ENCODE measurements at regions not wholly inside any gene's neighbourhood (a gene's known extent, or its start where the extent isn't known, plus 50 kb on each side); places are given as distances from the start of the nearest gene placed in this dataset.
"Not testable (repeated sequence)": the region's sequence is repeated elsewhere in the genome, so short reads cannot be mapped to it uniquely, and the experiment has no call there.

DNA sequence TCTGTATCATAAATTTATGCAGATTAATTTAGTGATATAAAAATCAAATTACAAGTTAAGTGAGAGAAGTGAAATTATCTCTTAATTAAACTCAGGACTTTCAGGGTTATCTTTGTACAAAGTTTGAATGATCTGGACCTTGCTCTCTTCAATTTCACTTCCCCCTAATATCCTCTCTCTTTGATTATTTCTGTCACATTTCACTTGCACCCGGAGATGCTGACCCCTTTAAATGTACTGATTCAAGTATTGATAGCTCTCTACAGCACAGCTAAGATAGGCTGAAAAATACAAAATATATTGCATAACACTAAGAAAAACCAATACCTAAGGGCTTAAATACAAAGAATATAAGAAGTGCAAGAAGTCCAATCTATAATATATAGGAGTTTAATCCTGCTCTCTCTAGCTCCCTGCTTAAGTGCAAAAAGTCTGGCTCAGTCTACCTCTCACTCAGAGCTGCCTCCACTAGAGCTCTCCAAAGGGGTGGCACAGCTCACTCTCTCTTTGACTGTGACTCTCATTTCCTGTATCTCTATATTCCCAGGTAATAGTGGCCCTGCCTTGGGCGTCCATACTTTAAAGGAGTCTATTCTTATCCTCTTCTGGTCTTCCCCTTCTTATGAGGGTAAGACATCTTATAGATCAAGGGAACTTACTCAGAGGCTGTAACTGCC is 588.4 kb downstream of the RFPL4B start:
- DNase-seq (ENCODE audit: low read depth): no peak

DNA sequence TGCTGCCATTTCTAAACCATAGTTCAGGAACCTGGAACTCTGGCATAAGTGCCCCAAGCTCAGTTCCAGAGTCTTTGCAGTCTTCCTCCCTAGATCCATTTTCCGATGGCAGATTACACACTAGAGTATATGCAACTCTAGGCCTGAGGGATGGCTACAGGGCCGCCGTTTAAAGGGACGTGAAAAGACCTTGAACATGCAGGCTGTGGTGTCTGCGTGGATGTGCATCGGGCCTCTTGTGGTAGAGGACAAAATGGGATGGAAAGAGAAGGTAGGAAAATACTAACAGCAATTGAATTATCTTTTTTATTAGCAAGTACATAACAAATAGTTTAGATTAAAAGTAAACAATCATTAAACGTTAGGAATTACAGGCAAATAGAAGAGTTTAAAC is 588.9 kb downstream of the RFPL4B start:
- no peak for DNase-seq (ENCODE audit: low read depth)

DNA sequence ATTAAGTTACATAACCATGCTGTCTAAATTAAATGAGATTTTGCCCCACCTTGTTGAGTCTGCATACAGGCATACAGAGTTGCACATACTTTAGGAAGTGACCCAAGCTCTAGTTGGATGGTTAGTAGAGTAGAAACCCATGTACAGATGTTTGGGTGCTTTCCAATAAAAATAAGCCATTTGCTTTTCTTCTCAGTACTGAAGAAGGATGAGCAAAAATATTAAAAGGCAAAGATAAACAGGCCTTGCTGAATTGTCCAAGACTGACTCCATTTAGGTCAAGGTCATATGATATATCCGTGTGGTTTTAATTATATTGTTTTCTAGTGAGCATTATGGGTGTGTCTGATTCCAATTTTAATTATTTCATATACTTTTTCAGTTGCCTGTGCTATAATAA is 589.4 kb downstream of the RFPL4B start:
- peak; percentile 19 for DNase-seq (ENCODE audit: low read depth)

DNA sequence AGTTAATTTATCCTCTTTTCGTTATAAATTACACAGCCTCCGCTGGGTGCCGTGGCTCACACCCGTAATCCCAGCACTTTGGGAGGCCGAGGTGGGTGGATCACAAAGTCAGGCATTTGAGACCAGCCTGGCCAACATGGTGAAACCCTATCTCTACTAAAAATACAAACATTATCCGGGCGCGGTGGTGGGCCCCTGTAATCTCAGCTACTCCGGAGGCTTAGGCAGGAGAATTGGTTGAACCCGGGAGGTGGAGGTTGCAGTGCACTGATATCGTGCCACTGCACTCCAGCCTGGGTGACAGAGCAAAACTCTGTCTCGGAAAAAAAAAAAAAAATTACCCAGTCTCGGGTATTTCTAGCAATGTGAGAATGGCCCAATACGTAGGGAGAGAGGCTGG is 590.6 kb downstream of the RFPL4B start:
- DNase-seq (ENCODE audit: low read depth): not testable (repeated sequence)

DNA sequence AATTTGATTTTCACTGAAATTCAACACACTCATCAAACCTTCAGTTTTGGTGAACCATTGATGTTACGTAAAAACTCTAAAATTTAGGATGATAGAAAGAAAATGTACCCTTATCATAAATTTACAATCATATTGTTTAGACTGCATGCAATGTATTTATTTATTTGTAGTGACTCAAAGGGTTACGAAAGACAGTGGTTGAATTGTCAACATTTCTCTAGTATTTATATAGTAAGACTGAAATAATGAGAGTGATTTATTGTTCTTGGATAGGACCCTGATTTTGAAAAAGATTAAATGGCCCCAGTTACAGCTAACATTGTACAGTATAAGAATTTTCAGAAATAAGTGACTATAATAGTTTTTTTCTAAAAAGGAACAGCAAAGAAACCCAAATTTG is 591.5 kb downstream of the RFPL4B start:
- DNase-seq (ENCODE audit: low read depth): no peak

DNA sequence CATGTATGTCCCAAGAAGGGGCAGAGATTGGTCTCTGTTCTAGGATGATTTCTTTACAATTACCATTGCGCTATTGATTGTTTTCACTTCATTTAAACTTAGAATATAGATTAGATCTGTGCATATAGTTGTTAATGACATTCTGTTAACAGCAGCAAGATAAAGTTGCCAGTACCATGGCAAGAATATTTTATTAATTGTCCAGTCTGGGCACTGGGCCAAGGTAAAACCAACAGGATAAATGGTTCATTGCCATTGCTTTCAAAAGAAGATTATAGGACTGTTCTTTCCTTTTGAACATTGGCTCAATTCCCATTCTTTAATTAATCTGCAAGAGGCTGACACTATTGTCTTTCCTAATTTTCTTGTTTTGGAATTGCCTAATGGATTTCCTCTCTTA is 592.4 kb downstream of the RFPL4B start:
- no peak for DNase-seq (ENCODE audit: low read depth)

DNA sequence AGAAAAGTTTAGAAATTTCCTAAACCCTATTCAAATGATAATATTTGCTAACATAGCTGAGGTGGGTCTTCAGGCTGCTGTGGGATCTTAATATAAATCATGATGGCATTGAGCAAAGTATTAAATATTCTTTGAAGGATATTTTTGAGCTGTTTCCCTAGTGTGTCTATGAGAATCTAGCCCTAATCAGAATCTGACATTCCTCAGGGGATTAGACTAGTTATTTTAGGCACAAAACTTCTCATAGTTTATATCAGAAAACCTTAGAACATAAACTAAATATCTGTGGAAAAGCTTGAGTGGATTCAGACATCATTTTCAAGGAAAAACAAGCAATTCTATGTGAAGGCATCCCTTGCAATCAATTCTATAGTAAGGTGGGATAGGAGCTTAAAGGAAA is 594.5 kb downstream of the RFPL4B start:
- no peak for DNase-seq (ENCODE audit: low read depth)

DNA sequence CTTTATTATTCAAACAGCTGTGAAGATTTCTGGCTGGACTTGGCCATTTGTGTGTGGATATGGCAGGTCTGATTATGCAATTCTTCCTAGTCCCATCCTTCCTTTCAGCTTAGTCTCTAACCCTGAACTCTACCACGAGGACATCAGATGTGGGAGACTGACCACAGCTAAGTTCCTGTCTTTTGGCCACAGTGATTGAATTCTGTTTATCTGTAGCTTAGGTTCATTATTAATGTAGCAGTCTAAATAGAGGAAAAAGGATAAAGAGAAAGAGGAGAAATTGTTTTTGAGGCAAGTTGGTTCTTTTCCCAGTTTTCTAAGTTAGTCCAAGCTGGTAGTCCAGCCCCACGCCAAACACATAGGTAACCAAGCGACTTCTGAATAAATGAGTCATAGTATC is 598.9 kb downstream of the RFPL4B start:
- peak; percentile 6 for DNase-seq (ENCODE audit: low read depth)

DNA sequence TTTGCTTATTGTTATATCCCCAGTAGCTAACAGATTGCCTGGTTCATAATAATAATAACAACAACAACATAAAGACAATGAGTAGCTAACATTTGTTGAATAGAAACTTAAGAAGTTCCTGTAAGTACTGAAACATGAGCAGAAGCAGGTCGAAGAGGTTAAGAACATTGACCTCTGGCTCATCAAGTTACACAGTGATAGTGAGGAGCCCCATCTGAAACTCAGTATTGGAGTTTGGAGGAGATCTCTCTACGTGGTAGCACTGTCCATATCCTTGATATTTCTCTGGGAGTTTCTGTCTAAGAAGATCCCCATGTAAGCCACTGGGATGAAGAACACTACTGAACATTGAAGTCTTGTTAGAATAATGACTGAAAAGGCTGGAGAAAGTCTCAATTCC is 600.4 kb downstream of the RFPL4B start:
- DNase-seq (ENCODE audit: low read depth): no peak

DNA sequence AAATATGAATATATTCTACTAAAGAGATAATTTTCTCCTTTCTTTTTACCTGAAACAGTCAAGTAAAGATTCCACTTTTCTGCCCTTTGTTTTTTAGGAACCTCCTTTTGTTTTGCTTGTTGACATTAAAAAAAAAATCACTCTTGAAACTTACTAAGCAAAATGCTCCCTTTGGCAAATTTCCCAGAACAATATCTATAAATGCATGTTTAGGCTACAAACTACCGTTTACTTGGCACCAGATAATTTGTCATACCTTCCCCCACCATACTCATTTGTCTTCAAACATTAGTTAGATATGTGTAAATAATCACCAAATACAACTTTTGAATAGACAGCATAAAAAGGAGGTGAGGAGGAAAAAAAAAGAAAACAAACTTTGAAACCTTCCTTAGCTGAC is 604.7 kb downstream of the RFPL4B start:
- DNase-seq (ENCODE audit: low read depth): no peak

DNA sequence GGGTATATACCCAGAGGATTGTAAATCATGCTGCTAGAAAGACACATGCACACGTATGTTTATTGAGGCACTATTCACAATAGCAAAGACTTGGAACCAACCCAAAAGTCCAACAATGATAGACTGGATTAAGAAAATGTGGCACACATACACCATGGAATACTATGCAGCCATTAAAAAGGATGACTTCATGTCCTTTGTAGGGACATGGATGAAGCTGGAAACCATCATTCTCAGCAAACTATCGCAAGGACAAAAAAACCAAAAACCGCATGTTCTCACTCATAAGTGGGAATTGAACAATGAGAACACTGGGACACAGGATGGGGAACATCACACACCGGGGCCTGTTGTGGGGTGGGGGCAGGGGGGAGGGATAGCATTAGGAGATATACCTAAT is 608.6 kb downstream of the RFPL4B start:
- not testable (repeated sequence) for DNase-seq (ENCODE audit: low read depth)

DNA sequence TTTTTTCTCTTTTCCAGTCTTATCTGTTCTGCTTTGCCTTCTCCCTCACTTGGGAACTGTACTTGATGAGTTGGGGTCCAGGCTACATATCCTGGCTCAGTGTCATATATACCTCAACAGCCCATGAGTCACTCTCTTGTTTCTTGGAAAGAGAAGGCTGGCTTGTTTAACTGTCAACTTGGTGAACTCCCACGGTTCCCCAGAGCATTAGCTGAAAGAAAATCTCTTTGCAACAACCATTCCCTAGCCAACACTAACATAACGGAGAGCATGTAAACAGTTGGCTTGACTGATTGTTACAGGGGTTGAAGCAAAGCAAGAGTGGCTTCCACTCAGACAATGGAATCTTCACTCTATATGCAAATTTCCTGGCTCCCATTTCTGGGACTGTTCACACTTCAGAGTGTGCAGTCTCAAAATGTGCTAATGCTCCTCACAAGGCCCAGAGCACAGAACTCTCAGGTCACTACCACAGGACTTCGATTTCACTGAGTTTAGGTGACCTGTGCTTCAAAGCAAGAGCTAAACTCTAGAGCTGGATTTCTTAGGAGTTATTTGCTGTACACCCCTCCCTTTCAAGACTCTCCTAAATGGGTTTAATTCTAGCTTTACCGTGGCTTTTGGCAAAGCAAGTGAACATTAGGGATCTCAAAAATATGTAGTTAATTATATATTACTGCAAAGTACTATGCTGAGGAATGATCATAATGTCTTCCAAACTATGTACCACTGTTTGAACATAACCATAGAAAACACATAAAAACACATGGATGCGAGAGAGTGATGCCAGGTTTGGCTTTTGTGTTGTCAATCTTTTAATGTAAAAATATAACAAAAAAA is 609.8 kb downstream of the RFPL4B start:
- DNase-seq (ENCODE audit: low read depth): peak; percentile 79

DNA sequence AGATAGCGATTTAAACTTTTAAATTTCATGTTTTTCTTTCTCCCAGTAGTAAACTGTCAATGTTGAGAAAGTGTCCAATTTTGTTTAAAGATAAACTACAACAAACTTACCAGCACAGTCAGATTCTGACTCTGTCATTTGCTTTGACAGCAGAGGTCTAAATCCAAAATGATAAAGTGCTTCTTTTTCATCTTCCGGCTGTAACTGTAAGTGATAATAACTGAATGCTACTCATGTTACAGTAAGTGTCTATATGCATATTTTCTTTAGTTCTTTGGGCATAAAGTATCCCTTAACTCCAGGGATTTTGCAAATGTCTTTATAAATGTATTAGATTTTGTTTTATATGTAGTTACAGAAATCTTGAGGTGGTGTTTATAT is 610.4 kb downstream of the RFPL4B start:
- no peak for DNase-seq (ENCODE audit: low read depth)

DNA sequence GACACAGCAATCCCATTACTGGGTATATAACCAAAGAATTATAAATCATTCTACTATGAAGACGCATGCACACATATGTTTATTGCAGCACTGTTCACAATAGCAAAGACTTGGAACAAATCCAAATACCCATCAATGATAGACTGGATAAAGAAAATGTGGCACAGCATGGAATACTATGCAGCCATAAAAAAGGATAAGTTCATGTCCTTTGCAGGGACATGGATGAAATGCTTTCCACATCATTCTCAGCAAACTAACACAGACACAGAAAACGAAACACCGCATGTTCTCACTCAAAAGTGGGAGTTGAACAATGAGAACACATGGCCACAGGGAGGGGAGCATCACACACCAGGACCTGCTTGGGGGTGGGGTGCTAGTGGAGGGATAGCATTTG is 613.0 kb downstream of the RFPL4B start:
- not testable (repeated sequence) for DNase-seq (ENCODE audit: low read depth)

DNA sequence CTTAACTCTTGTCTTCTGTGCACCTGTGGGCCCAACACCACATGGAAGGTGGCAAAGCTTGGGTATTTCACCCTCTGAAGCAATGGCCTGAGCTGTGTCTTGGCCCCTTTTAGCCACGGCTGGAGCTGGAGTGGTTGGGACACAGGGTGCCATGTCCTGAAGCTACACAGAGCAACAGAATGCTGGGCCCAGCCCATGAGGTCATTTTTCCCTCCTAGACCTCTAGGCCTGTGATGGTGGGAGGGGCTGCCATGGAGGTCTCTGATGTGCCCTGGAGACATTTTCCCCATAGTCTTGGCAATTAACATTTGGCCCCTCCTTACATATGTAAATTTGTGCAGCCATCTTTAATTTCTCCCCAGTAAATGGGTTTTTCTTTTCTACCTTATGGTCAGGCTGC is 620.8 kb downstream of the RFPL4B start:
- no peak for DNase-seq (ENCODE audit: low read depth)

DNA sequence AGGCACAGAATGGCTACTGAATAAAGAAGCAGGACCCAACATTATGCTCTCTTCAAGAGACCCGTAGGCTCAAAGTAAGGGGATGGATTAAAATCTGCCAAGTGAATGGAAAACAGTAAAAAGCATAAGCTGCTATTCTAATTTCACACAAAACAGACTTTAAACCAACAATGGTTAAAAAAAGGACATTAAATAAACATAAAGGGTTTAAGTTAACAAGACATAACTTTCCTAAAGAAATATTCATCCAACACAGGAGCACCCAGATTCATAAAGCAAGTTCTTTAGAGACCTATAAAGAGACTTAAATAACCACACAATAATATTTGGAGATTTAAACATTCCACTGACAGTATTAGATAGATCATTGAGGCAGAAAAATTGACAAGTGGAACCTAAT is 624.5 kb downstream of the RFPL4B start:
- DNase-seq (ENCODE audit: low read depth): no peak

DNA sequence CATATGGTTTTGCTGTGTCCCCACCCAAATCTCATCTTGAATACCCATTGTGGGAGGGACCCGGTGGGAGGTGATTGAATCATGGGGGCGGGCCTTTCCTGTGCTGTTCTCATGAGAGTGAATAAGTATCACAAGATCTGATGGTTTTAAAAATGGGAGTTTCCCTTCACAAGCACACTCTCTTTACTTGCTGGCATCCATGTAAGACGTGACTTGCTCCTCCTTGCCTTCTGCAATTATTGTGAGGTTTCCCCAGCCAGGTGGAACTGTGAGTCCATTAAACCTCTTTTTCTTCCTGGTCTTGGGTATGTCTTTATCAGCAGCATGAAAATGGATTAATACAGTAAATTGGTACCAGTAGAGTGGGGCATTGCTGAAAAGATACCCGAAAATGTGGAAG is 627.8 kb downstream of the RFPL4B start:
- DNase-seq (ENCODE audit: low read depth): not testable (repeated sequence)

DNA sequence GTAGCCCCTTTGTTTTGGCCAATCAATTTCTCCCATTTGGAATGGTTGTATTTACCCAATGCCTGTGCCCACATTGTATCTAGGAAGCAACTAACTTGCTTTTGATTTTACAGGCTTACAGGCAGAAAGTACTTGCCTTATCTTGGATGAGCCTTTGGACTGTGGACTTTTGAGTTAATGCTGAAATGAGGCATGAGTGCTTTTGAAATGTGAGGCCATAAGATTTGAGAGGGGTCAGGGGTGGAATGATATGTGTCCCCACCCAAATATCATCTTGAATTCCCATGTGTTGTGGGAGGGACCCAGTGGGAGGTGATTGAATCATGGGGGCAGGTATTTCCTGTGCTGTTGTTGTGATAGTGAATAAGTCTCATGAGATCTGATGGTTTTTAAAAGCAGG is 629.4 kb downstream of the RFPL4B start:
- not testable (repeated sequence) for DNase-seq (ENCODE audit: low read depth)

DNA sequence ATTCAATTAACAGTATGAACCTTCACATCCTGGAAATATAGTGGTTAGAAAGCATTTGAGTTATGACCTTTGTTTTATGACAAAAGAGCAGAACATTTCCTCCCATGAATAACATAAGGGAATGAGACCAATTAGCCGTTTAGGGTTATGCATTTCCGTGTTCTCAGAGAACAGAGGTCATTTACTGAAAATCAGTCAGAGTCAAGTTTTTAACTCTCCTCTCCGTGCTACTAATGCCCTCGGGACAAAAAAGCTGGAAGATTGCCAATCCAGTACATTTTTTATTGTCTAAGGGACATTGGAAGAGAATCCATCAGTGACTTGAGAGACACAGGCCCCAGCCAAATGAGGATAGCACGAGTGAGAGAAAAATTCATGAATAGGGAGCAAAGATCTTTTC is 632.7 kb downstream of the RFPL4B start:
- DNase-seq (ENCODE audit: low read depth): no peak

DNA sequence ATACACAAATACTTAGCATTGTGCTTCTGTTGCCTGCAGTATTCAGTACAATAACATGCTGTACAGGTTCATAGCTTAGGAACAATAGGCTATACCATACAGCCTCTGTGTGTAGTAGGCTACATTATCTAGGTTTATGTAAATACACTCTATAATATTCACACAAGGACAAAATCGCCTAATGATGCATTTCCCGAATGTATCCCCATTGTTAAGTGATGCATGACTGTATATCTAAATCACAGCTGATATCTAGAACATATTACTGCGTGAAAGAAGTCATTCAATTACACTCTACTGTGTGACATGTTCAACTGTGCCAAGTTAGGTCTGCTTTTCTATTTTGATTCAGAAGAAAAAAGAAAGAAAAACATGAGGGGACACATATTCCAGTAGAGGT is 633.5 kb downstream of the RFPL4B start:
- no peak for DNase-seq (ENCODE audit: low read depth)

DNA sequence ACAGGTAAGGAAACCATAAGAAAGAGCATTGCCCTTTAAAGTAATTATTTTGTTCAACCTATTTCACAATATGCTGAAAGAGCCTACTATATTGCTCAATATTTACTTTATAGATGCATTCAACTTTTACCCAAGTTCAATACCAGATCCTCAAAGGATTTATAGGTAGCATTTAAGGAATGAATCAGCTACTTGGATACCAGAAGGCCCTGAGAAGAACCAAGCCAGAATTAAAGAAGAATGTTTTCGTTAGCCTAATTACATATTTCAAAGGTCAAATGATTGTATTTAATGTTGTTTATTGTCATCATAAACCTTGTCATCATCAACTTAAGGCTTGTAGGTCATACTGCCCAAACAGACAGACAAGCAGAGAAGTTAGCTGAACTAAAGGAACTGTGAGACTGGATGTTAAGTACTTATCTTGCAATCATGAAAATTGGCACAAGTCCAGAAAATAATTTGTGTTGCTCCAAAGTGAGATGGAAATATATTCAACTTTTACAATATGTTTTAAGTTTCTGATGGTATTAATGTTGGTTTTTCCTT is 636.7 kb downstream of the RFPL4B start:
- no peak for DNase-seq (ENCODE audit: low read depth)

DNA sequence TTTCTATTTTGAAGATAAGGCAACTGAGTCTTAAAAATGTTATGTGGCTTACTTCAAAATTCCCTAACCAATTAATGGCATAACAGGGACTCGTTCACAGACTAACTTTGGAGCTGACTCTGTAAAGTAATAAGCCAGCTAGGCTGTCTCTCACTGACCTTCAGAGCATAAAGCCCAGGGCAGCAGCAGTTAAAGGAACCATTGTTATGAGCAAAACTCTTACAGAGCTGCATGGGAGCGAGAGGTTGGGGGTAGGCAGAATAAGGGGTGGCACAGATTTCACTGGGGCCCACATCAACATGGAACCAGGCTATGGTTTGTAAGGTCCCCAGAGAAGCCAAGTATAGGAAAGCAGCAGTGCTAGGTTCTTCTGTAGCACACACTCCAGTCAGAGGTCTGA is 637.8 kb downstream of the RFPL4B start:
- DNase-seq (ENCODE audit: low read depth): no peak

DNA sequence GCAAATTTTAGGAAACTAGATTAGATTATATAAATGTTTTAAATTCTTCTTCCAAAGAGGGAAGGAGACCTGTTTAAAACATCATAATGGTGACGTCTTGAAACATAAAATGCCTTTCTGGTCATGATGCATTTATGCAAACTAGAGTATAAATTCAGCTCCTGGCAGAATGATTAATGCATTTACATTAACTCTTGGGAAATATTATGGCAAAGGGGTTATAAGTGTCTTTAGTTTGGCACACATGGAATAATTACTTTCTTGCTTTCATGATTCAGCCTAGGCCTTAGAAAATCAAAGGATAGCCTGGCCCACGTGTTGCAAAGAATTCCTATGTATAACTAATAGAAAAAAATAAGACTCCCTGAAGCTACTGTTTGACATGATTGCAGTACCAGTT is 639.2 kb downstream of the RFPL4B start:
- DNase-seq (ENCODE audit: low read depth): no peak

DNA sequence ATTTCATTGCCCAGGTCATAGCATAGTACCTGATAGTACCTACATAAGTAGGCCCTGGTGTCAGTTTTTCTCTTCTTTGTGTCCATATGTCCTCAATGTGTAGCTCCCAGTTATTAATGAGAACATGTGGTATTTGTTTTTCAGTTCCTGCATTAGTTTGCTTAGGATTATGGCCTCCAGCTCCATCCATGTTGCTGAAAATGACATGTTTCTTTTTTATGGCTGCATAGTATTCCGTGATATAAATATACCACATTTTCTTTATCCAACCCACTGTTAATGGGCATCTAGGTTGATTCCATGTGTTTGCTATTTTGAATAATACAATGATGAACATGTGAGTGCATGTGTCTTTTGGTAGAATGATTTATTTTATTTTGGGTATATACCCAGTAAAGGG is 641.6 kb downstream of the RFPL4B start:
- DNase-seq (ENCODE audit: low read depth): no peak
